ENCODE measurements at regions not wholly inside any gene's neighbourhood (a gene's known extent, or its start where the extent isn't known, plus 50 kb on each side); places are given as distances from the start of the nearest gene placed in this dataset.
"Not testable (repeated sequence)": the region's sequence is repeated elsewhere in the genome, so short reads cannot be mapped to it uniquely, and the experiment has no call there.

DNA sequence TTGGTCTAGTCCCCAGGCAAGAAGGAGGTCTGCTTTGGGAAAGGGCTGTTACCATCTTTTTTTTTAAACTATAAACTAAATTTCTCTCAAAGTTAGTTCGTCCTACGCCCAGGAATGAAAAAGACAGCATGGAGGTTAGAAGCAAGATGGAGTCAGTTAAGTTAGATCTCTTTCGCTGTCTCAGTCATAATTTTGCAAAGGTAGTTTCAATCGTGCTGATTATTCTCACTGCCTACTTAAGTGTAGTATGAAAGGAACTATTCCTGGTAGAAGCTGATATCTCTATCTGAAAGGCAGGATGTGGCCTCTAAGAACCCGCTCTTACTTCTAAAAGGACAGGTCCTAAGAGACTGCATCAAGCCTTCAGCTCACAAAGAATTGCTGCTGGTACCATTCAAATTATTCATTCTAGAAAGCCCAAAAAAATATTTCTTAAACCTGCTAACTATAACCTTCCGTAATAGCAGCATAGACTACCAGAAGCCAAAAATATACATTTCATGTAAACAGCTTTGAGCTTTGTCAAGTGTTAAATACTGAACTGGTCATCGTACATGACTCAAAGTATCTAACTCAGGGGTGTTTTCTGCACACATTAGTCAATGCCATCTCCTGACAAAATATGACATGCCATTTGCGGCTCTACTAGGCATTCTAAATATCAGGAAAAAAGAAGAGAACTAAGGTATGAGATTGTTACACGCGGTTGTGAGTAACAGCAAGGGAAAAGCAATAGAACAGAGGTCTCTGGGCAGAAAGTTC lies 96.0 kb upstream of the CCDC80 start:
- DNase-seq (ENCODE audit: low spot score) = no peak

GRCh38 chr3:112736386-112736785 lies 95.4 kb upstream of the CCDC80 start:
- no peak for DNase-seq (ENCODE audit: low spot score)

DNA sequence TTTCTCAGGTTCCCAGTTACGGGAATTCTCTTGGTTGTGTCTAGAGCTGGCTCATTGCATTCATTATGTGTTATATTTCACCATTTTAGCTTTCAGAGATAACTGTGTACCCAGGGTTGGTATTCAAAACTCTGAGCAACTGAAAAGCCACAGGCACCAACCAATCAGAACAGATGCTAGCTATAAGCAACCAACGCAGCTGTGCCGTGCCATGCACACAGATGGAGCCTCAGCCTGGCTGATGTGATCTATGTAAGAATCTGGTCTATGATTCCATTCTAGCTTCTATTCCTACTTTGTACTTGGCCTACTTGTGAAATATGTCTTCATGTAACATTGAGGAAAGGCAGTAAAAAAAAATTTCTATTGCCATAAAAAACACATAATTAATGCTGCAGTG lies 95.0 kb upstream of the CCDC80 start:
- no peak for DNase-seq (ENCODE audit: low spot score)

GRCh38 chr3:112734736-112735350 lies 93.9 kb upstream of the CCDC80 start:
- DNase-seq (ENCODE audit: low spot score) = peak; percentile 58

GRCh38 chr3:112734171-112734570 lies 93.2 kb upstream of the CCDC80 start:
- DNase-seq (ENCODE audit: low spot score) = no peak

GRCh38 chr3:112730210-112730609 lies 89.3 kb upstream of the CCDC80 start:
- peak; percentile 8 for DNase-seq (ENCODE audit: low spot score)

DNA sequence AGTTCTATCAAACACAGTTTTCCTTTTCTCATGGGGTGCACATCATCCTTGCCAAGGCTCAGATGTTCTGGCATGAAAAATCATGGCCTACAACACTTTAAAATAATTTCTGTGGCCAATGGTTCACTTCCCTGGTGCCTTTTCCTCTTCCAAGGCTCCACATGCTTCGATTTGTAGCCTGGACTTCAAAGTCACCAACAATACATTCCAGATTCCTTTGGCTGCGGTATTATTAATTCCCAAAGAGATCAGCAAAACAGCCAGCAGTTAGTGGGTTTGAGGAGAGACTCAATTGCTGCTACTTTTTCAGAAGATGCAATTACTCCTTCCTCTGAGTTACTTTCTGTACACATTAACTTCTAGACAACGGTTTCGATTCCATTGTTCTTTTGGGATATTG lies 80.3 kb upstream of the CCDC80 start:
- no peak for DNase-seq (ENCODE audit: low spot score)

DNA sequence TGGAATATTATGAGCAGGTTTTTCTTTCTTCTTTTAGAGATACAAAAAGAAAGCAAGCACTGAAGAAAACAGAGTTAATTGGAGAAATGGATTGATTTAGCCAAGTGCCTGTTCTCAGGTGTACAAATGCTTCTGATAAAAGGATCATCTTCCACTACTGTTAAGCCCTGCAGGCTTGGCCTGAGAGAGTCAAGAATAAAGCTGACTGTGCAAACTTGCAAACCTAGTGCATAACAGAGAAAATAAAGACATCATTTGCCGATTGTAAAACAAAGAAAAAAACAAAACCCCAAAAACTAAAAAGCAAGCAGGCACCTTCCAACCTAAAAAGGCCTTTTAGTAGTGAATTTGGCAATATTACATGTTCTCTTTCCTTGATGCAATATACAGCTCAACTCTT lies 78.0 kb upstream of the CCDC80 start:
- DNase-seq (ENCODE audit: low spot score) = no peak

DNA sequence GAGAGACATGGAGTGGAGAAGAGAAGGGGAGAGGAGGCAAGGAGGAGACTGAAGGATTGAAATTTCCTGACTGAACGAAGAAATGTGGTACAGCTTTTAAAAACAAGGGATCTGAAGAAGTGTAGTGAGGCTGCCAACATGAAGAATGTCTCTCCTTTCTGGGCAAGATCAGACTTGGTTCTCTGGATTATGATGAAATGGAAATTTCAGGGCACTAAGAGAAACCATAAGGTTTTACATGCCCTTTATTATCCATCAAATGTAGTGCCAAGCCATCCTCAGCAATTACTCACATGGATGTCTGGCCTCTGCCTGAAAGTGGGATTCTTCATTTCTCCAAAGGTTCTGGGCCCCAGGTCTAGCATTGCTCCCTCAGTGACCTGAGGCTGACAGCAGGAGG lies 77.6 kb upstream of the CCDC80 start:
- no peak for DNase-seq (ENCODE audit: low spot score)

DNA sequence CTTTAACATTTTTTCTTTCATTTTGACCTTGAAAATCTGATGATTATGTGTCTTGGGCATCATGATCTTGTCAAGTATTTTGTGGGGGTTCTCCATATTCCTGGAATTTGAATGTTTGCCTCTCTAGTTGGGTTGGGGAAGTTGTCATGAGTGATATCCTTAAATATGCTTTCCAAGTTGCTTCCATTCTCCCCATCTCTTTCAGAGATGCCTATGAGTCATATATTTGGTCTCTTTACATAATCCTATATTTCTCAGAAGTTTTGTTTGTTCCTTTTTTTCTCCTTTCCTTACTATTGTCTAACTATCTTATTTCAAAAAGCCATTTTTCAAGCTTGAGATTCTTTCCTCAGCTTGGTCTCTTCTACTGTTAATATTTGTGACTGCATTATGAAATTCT lies 69.0 kb upstream of the CCDC80 start:
- no peak for DNase-seq (ENCODE audit: low spot score)

DNA sequence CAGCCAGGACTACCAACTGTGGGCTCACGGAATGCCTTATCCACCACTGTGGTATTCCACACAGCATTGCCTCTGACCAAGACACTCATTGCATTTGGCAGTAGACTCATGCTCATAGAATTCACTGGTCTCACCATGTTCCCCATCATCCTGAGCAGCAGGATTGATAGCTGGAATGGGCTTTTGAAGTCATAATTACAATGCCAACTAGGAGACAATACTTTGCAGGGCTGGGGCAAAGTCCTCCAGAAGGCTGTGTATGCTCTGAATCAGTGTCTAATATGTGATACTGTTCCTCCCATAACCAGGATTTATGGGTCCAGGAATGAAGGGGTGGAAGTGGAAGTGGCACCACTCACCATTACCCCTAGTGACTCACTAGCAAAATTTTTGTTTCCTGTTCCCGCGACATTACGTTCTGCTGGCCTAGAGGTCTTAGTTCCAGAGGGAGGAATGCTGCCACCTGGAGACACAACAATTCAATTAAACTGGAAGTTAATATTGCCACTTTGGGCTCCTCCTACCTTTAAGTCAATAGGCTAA lies 58.6 kb upstream of the CCDC80 start:
- peak; percentile 75 for DNase-seq (ENCODE audit: low spot score)

DNA sequence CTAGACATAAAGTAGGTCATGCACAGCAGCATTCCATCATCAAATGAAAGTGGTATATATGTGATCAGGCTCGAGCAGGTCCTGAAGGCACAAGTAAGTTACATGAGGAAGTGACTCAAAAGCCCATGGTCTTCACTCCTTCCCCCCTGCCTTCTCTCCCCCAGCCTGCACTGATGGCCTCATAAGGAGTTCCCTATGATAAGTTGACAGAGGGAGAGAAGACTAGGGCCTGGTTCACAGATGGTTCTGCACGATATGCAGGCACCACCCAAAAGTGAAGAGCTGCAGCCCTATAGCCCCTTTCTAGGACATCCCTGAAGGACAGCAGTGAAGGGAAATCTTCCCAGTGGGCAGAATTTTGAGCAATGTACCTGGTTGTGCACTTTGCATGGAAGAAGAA lies 57.5 kb upstream of the CCDC80 start:
- not testable (repeated sequence) for DNase-seq (ENCODE audit: low spot score)

DNA sequence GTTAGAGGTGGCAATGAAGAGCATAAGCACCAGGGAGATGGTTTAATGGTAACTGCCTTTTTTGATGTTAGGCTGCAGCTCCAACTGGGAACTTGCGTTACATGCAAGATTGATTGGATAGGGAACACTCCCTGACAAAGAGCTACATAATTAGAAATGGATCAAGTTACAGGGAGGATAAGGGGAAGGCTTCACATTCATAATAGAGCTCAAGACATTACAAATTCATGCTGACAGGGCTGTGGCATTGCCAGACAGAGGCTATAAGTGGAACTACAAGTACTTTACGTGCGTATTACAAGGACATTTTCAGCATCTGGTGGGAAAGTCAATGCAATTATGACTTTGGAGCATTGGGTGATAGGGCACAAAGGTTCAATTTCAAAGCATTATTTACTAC lies 55.3 kb upstream of the CCDC80 start:
- not testable (repeated sequence) for DNase-seq (ENCODE audit: low spot score)

- not testable (repeated sequence) for DNase-seq (ENCODE audit: low spot score)
Measured at GRCh38 chr3:112695377-112696108, 54.6 kb upstream of the CCDC80 start.

GRCh38 chr3:112694906-112695305 lies 54.0 kb upstream of the CCDC80 start:
- not testable (repeated sequence) for DNase-seq (ENCODE audit: low spot score)

GRCh38 chr3:112693186-112693585 lies 52.2 kb upstream of the CCDC80 start:
- no peak for DNase-seq (ENCODE audit: low spot score)
